ENCODE measurements at regions not wholly inside any gene's neighbourhood (a gene's known extent, or its start where the extent isn't known, plus 50 kb on each side); places are given as distances from the start of the nearest gene placed in this dataset.

DNA sequence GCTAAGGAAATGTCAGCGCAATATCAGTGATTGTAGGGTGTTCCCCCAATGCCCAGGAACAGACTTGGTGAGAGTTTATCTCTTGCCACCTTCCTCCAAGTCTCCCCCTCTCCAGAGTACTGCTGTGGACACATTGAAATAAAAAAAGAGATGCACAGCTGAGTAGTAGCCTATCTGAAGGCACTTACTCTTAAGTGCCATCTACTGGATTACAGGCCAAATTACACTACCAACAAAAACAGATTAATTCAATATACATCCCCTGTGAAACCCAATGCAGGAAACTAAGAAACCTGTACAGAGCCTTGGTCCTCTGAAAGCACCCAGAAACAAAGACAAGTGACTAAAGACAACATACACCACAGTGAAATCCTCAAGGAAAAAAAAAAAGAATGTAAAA is 460.3 kb downstream of the ZIC3 start:
- DNase-seq (ENCODE audit: extremely low read depth, low read depth), result no peak
- H3K4me3 ChIP-seq (replicated peaks; ENCODE audit: low read depth, low read length), result no peak overlapping the region
- no peak for TF ChIP-seq CTCF (IDR thresholded peaks at IDR 0.05; ENCODE audit: low read depth, low read length, missing control alignments)

DNA sequence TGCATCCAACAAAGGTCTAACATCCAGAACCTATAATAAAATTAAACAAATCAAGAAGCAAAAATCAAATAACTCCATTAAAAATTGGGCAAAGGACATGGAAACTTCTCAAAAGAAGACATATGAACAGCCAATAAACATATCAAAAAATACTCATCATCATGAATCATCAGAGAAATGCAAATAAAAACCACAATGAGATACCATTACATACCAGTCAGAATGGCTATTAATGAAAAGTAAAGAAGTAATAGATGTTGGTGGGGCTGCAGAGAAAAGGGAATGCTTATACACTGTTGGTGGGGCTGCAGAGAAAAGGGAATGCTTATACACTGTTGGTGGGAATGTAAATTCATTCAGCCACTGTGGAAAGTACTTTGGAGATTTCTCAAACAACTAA is 465.8 kb downstream of the ZIC3 start:
- TF ChIP-seq CTCF (IDR thresholded peaks at IDR 0.05; ENCODE audit: low read depth, low read length, missing control alignments), result no peak
- no peak overlapping the region for H3K4me3 ChIP-seq (replicated peaks; ENCODE audit: low read depth, low read length)
- DNase-seq (ENCODE audit: extremely low read depth, low read depth), result no peak

DNA sequence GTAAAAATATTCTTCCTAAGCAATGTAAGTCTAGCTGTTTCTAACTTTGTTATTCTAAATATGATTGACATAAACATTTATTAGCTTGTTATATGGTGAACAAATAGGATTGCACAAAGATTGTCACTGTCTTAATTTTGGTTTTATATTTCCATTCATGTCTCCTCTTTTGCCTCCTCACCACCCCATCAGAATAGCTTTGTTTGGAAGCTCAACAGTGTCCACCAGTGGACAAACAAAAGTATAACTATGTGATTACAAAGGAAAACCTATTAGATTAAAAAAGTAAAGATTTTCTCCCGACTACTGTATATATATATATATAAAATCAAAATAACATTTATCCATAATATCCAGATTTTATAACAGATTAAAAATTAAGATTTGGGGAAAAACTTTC is 468.2 kb downstream of the ZIC3 start:
- DNase-seq (ENCODE audit: extremely low read depth, low read depth), result no peak
- H3K4me3 ChIP-seq (replicated peaks; ENCODE audit: low read depth, low read length), result no peak overlapping the region
- TF ChIP-seq CTCF (IDR thresholded peaks at IDR 0.05; ENCODE audit: low read depth, low read length, missing control alignments), result no peak

DNA sequence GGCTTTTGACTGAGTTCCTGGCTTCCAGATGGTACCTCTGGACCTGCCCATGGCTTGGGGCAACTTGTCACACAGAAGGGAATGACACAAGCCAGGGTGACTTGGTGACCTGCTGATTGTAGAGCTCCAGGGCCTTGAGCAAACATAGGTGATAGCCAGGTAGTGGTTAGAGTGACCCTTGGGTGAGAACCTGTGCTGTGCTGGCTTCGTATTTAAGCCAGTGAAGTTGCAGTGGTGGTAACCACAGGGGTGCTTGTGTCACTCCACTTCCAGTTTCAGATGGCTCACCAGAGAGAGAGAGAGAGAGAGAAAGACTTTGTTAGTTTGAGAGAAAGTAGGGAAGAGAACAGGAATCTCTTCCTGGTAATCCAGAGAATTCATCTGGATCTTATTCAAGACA is 471.6 kb downstream of the ZIC3 start:
- no peak overlapping the region for H3K4me3 ChIP-seq (replicated peaks; ENCODE audit: low read depth, low read length)
- TF ChIP-seq CTCF (IDR thresholded peaks at IDR 0.05; ENCODE audit: low read depth, low read length, missing control alignments), result no peak
- no peak for DNase-seq (ENCODE audit: extremely low read depth, low read depth)

DNA sequence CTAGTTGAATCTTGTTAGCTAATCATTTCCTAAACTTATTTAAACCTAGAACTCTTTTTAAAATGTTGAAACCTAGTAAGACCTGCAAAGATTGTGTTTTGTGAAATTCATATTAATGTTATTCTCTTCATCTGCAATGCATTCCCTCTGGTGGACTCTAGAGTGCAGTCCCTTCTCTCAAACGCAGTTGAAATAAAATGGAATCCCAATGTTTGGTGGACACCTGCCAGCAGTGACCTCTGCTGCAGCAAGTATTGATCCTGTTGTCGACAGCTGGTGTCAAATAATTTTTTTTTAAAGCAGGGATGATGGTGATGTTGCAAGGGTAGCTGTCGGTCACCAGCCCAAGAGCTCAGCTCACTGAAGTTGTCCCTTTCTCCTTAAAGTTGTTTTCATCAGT is 492.0 kb downstream of the ZIC3 start:
- no peak for TF ChIP-seq CTCF (IDR thresholded peaks at IDR 0.05; ENCODE audit: low read depth, low read length, missing control alignments)
- no peak for DNase-seq (ENCODE audit: extremely low read depth, low read depth)
- H3K4me3 ChIP-seq (replicated peaks; ENCODE audit: low read depth, low read length), result no peak overlapping the region

DNA sequence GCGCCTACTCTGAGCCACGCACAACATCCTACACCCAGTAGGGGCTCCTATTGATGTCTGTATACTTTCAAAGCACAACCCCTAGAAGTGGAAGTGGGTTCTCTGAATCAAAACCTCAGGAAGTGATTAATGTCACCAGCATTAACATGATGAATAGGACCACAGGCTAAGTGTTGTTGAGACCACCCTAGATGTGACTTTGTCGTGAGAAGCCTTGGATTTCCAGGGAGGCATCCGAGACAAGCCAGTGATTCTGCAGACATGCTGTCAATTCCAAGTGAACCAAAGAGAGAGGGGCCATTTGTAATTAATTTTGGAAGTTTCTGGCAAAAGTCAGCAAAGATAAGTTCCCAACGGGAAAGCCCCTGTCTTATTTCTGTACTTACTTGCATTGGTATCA is 493.0 kb downstream of the ZIC3 start:
- TF ChIP-seq CTCF (IDR thresholded peaks at IDR 0.05; ENCODE audit: low read depth, low read length, missing control alignments), result no peak
- no peak for DNase-seq (ENCODE audit: extremely low read depth, low read depth)
- no peak overlapping the region for H3K4me3 ChIP-seq (replicated peaks; ENCODE audit: low read depth, low read length)

GRCh38 chrX:138067415-138067814 is 501.5 kb downstream of the ZIC3 start:
- H3K4me3 ChIP-seq (replicated peaks; ENCODE audit: low read depth, low read length), result no peak overlapping the region
- TF ChIP-seq CTCF (IDR thresholded peaks at IDR 0.05; ENCODE audit: low read depth, low read length, missing control alignments), result no peak
- no peak for DNase-seq (ENCODE audit: extremely low read depth, low read depth)

Data from HFF-Myc (cell line).